Ishikawa (cell line): ENCODE measurements at regions not wholly inside any gene's neighbourhood (a gene's known extent, or its start where the extent isn't known, plus 50 kb on each side); places are given as distances from the start of the nearest gene placed in this dataset.

Experiments
- CEBPB ChIP-seq: IDR thresholded peaks from 2 replicates; pipeline ENCODE4 v1.6.1; 2012
- CREB1 ChIP-seq: IDR thresholded peaks from 2 replicates; pipeline ENCODE4 v1.6.1; 2012; ENCODE audit warnings: low read depth
- EGR1 ChIP-seq: IDR thresholded peaks from 2 replicates; pipeline ENCODE4 v1.6.1; 2012
- EP300 ChIP-seq: IDR thresholded peaks from 2 replicates; pipeline ENCODE4 v1.6.1; 2012; ENCODE audit warnings: borderline replicate concordance
- FOXM1 ChIP-seq: IDR thresholded peaks from 2 replicates; pipeline ENCODE4 v1.6.1; 2012; ENCODE audit warnings: low read depth, borderline replicate concordance
- MAX ChIP-seq: IDR thresholded peaks from 2 replicates; pipeline ENCODE4 v1.6.1; 2012
- NFIC ChIP-seq: IDR thresholded peaks from 2 replicates; pipeline ENCODE4 v1.6.1; 2012
- RAD21 ChIP-seq: IDR thresholded peaks from 2 replicates; pipeline ENCODE4 v1.6.1; 2012; ENCODE audit warnings: low read depth
- REST ChIP-seq: IDR thresholded peaks from 2 replicates; pipeline ENCODE4 v1.6.1; 2012; ENCODE audit warnings: low read depth, mild to moderate bottlenecking
- TAF1 ChIP-seq: IDR thresholded peaks from 2 replicates; pipeline ENCODE4 v1.6.1; 2012; ENCODE audit warnings: low read depth, mild to moderate bottlenecking
- TCF12 ChIP-seq: IDR thresholded peaks from 2 replicates; pipeline ENCODE4 v1.6.1; 2012; ENCODE audit warnings: low read depth
- TEAD4 ChIP-seq: IDR thresholded peaks from 2 replicates; pipeline ENCODE4 v1.6.1; 2012
- USF1 ChIP-seq: IDR thresholded peaks from 2 replicates; pipeline ENCODE4 v1.6.1; 2012
- YY1 ChIP-seq: IDR thresholded peaks from 2 replicates; pipeline ENCODE4 v1.6.1; 2012; ENCODE audit warnings: low read depth
- ZBTB7A ChIP-seq: IDR thresholded peaks from 2 replicates; pipeline ENCODE4 v1.6.1; 2012; ENCODE audit warnings: low read depth

- TF ChIP-seq RAD21, result no peak
- TF ChIP-seq REST, result no peak
- TF ChIP-seq CREB1, result no peak
- no peak for TF ChIP-seq FOXM1
- no peak for TF ChIP-seq USF1
- TF ChIP-seq TAF1, result no peak
- no peak for TF ChIP-seq EP300
- TF ChIP-seq EGR1, result no peak
- no peak for TF ChIP-seq TEAD4
- TF ChIP-seq TCF12, result no peak
- TF ChIP-seq CEBPB, result no peak
- no peak for TF ChIP-seq ZBTB7A
- no peak for TF ChIP-seq YY1
- no peak for TF ChIP-seq NFIC
- no peak for TF ChIP-seq MAX
Measured at GRCh38 chr2:16150456-16151280, 210.3 kb downstream of the MYCN start.

GRCh38 chr2:16149349-16150243 is 209.2 kb downstream of the MYCN start:
- no peak for TF ChIP-seq MAX
- TF ChIP-seq FOXM1, result no peak
- no peak for TF ChIP-seq USF1
- no peak for TF ChIP-seq NFIC
- TF ChIP-seq CREB1, result no peak
- TF ChIP-seq TEAD4, result no peak
- TF ChIP-seq EP300, result no peak
- TF ChIP-seq TAF1, result no peak
- no peak for TF ChIP-seq YY1
- no peak for TF ChIP-seq EGR1
- no peak for TF ChIP-seq ZBTB7A

- TF ChIP-seq EGR1, result no peak
- no peak for TF ChIP-seq CREB1
- TF ChIP-seq ZBTB7A, result no peak
Measured at GRCh38 chr2:16148632-16149348, 208.4 kb downstream of the MYCN start.

GRCh38 chr2:16142383-16143361 is 202.3 kb downstream of the MYCN start:
- TF ChIP-seq ZBTB7A (no peak), NFIC (no peak), EP300 (no peak), MAX (no peak), REST (no peak), TAF1 (no peak), CEBPB (no peak), TCF12 (no peak), RAD21 (no peak), YY1 (no peak), CREB1 (no peak), TEAD4 (no peak), FOXM1 (no peak), USF1 (no peak), EGR1 (no peak)
